Neural cell (in vitro differentiated cells): ENCODE measurements at regions not wholly inside any gene's neighbourhood (a gene's known extent, or its start where the extent isn't known, plus 50 kb on each side); places are given as distances from the start of the nearest gene placed in this dataset.
A peak's percentile ranks its signal among the peaks of the same experiment; 100 is the strongest.

Source experiments
- H2AFZ ChIP-seq: fragments of 200-600, 300-800 bp; sonication (generic), shearing (Covaris generic); 2 replicates; pipeline ENCODE4 v1.6.0; 2014; ENCODE audit warnings: low read depth, mild to moderate bottlenecking, antibody characterized with exemption, low read length, moderate library complexity
- H3F3A ChIP-seq: fragments of 200-600 bp; shearing (Covaris generic); 2 replicates; pipeline ENCODE4 v1.6.1; 2016; ENCODE audit warnings: mild to moderate bottlenecking, moderate library complexity, mixed read lengths, antibody characterized with exemption, low read length; ENCODE audit not compliant: insufficient read depth, poor library complexity, severe bottlenecking
- H3K27ac ChIP-seq: fragments of 200-600, 300-800 bp; sonication (generic), shearing (Covaris generic); 2 replicates; pipeline ENCODE4 v1.5.1; 2014; ENCODE audit warnings: mild to moderate bottlenecking, low read length, moderate library complexity
- H3K27me3 ChIP-seq: fragments of 300-800, 200-600 bp; sonication (generic), shearing (Covaris generic); 2 replicates; pipeline ENCODE4 v1.6.0; 2014; ENCODE audit warnings: mild to moderate bottlenecking, low read depth, low read length, moderate library complexity; ENCODE audit not compliant: insufficient read depth
- H3K36me3 ChIP-seq: fragments of 300-800, 200-600 bp; sonication (generic), shearing (Covaris generic); 2 replicates; pipeline ENCODE4 v1.5.1; 2014; ENCODE audit warnings: mild to moderate bottlenecking, antibody characterized with exemption, low read length, moderate library complexity; ENCODE audit not compliant: insufficient read depth
- H3K4me2 ChIP-seq: fragments of 300-800, 200-600 bp; sonication (generic), shearing (Covaris generic); 2 replicates; pipeline ENCODE4 v1.6.0; 2014; ENCODE audit warnings: mild to moderate bottlenecking, low read length
- H3K4me3 ChIP-seq: fragments of 300-800, 200-600 bp; sonication (generic), shearing (Covaris generic); 2 replicates; pipeline ENCODE4 v1.5.1; 2014; ENCODE audit warnings: mild to moderate bottlenecking, low read length, moderate library complexity
- H3K79me2 ChIP-seq: fragments of 200-600 bp; shearing (Covaris generic); replicated peaks from 2 replicates; pipeline ENCODE4 v1.6.0; 2014; ENCODE audit warnings: mild to moderate bottlenecking, low read length, moderate library complexity; ENCODE audit not compliant: insufficient read depth
- H3K9ac ChIP-seq: fragments of 300-800, 200-600 bp; sonication (generic), shearing (Covaris generic); 2 replicates; pipeline ENCODE4 v1.6.1; 2016; ENCODE audit warnings: mild to moderate bottlenecking, low read length, mixed read lengths
- H3K9me2 ChIP-seq: fragments of 200-600 bp; shearing (Covaris generic); 2 replicates; pipeline ENCODE4 v1.6.1; 2016; ENCODE audit warnings: mild to moderate bottlenecking, low read length, mixed read lengths; ENCODE audit not compliant: insufficient read depth
- H3K9me3 ChIP-seq: fragments of 200-600, 300-800 bp; sonication (generic), shearing (Covaris generic); 2 replicates; pipeline ENCODE4 v1.6.1; 2016; ENCODE audit warnings: mild to moderate bottlenecking, mixed run types, low read length, moderate library complexity, mixed read lengths
- H4K20me1 ChIP-seq: fragments of 200-600 bp; shearing (Covaris generic); 2 replicates; pipeline ENCODE4 v1.6.1; 2016; ENCODE audit warnings: mild to moderate bottlenecking, mixed run types; ENCODE audit not compliant: insufficient read depth
- CTCF ChIP-seq: fragments of 450-650 bp; IDR thresholded peaks from 2 replicates; pipeline ENCODE4 v1.5.1; 2014; ENCODE audit warnings: antibody characterized with exemption, mild to moderate bottlenecking, moderate library complexity; ENCODE audit not compliant: poor library complexity, severe bottlenecking
- EP300 ChIP-seq: fragments of 450-650 bp; conservative IDR thresholded peaks from 2 replicates; pipeline ENCODE4 v1.6.1; 2014; ENCODE audit warnings: antibody characterized with exemption, mild to moderate bottlenecking, moderate library complexity; ENCODE audit not compliant: poor library complexity, severe bottlenecking
- EZH2 ChIP-seq: fragments of 200-600, 300-800 bp; shearing (Covaris generic), sonication (generic); IDR thresholded peaks from 2 replicates; pipeline ENCODE4 v1.6.1; 2014; ENCODE audit warnings: antibody characterized with exemption, low read length, borderline replicate concordance, mild to moderate bottlenecking; ENCODE audit not compliant: insufficient read depth, poor library complexity, severe bottlenecking
- MXI1 ChIP-seq: fragments of 450-650 bp; conservative IDR thresholded peaks from 2 replicates; pipeline ENCODE4 v1.6.1; 2014; ENCODE audit warnings: antibody characterized with exemption, mild to moderate bottlenecking; ENCODE audit not compliant: poor library complexity, severe bottlenecking
- POLR2AphosphoS5 ChIP-seq: IDR thresholded peaks from 2 replicates; pipeline ENCODE4 v1.6.1; 2012
- RAD21 ChIP-seq: fragments of 450-650 bp; conservative IDR thresholded peaks from 2 replicates; pipeline ENCODE4 v1.6.1; 2014; ENCODE audit warnings: antibody characterized with exemption, mild to moderate bottlenecking, moderate library complexity
- REST ChIP-seq: IDR thresholded peaks from 2 replicates; pipeline ENCODE4 v1.6.1; 2012; ENCODE audit warnings: borderline replicate concordance
- SMC3 ChIP-seq: fragments of 450-650 bp; conservative IDR thresholded peaks from 2 replicates; pipeline ENCODE4 v1.6.1; 2014; ENCODE audit warnings: antibody characterized with exemption, mild to moderate bottlenecking, moderate library complexity; ENCODE audit not compliant: poor library complexity
- TAF1 ChIP-seq: IDR thresholded peaks from 2 replicates; pipeline ENCODE4 v1.6.1; 2012; ENCODE audit warnings: low read depth

GRCh38 chr21:35942211-35943144, 117.8 kb downstream of the SETD4 start:
- Histone ChIP-seq H3F3A (no peaks in the 10 kb centered on the region), H4K20me1 (no peaks in the 10 kb centered on the region), H3K27me3 (no peaks in the 10 kb centered on the region), H3K4me2 (no peak overlapping the region), H3K4me3 (no peak overlapping the region), H2AFZ (no peak overlapping the region), H3K9me3 (no peaks in the 10 kb centered on the region), H3K36me3 (no peaks in the 10 kb centered on the region), H3K9ac (no peak overlapping the region), H3K79me2 (no peaks in the 10 kb centered on the region), H3K9me2 (no peaks in the 10 kb centered on the region), H3K27ac (no peak overlapping the region)
- TF ChIP-seq TAF1: no peak
- no peak for TF ChIP-seq MXI1
- TF ChIP-seq RAD21: no peak
- no peak for TF ChIP-seq POLR2AphosphoS5
- TF ChIP-seq EZH2: no peak
- TF ChIP-seq EP300: no peak
- TF ChIP-seq SMC3: no peak
- no peak for TF ChIP-seq REST
- no peak for TF ChIP-seq CTCF

- Histone ChIP-seq H3K9me3 (no peaks in the 10 kb centered on the region), H2AFZ (no peak overlapping the region), H3K9ac (no peak overlapping the region), H3K4me3 (no peak overlapping the region), H3K27ac (no peak overlapping the region), H3K27me3 (no peaks in the 10 kb centered on the region), H3K4me2 (no peak overlapping the region), H3K36me3 (no peaks in the 10 kb centered on the region), H3F3A (no peaks in the 10 kb centered on the region), H4K20me1 (no peaks in the 10 kb centered on the region), H3K9me2 (no peaks in the 10 kb centered on the region), H3K79me2 (no peaks in the 10 kb centered on the region)
- peak; percentile 56 for TF ChIP-seq SMC3
- peak; percentile 69 for TF ChIP-seq RAD21
- TF ChIP-seq EZH2: no peak
- peak; percentile 65 for TF ChIP-seq CTCF
These were observed 120.0 kb downstream of the SETD4 start for GRCh38 chr21:35940074-35940927.
